HepG2 (cell line): ENCODE measurements at regions not wholly inside any gene's neighbourhood (a gene's known extent, or its start where the extent isn't known, plus 50 kb on each side); places are given as distances from the start of the nearest gene placed in this dataset.

Source experiments
- ATAC-seq: fragments of 200-7000 bp; cut with Tn5 transposase; 3 replicates; pipeline ENCODE4 v1.9.1; 2020; ENCODE audit warnings: mild to moderate bottlenecking, moderate library complexity
- BruUV-seq: library from RNA; stranded (reverse); fragments of 400-500 nt; replicated peaks from 2 replicates; lab custom pipeline; 2021; lab: Mats Ljungman, UMichigan
- CTCF ChIA-PET: fragments of 300-600 bp; formaldehyde crosslinking; extraction: SDS; loops from one replicate; lab custom pipeline; 2021; ENCODE audit warnings: low total read pairs, inconsistent platforms, low intra/inter-chr PET ratio; lab: Yijun Ruan, JAX
- POLR2A ChIA-PET: fragments of 350-600 bp; sonication (Branson Sonifier 250); formaldehyde crosslinking; loops from one replicate; lab custom pipeline; 2020; ENCODE audit warnings: antibody characterized with exemption, inconsistent platforms; lab: Yijun Ruan, JAX
- DNase-seq: peaks from one replicate; pipeline ENCODE4 v3.0.0-alpha.2; 2015; ENCODE audit warnings: low spot score
- FAIRE-seq: peaks from 3 replicates; lab custom pipeline; 2011; peaks lifted over from hg19 to GRCh38; lab: Jason Lieb, UNC
- H2AFZ ChIP-seq: one replicate; pipeline ENCODE4 v1.6.1; 2011; ENCODE audit warnings: low read length, inconsistent platforms
- H3K27ac ChIP-seq: fragments of 300-600 bp; 3 replicates; pipeline ENCODE4 v1.8.0; 2011; ENCODE audit warnings: mixed run types, mild to moderate bottlenecking, mixed read lengths, low read length, inconsistent platforms; ENCODE audit not compliant: insufficient read depth; ENCODE audit errors: extremely low read length
- H3K27me3 ChIP-seq, 2 experiments: fragments of 200-600 bp in 1 of 2; 2 replicates in 1 of 2; 3 replicates in 1 of 2; pipeline versions ENCODE4 v1.6.0 to v1.8.0; 2011; ENCODE audit warnings: low read length in 2 of 2, mild to moderate bottlenecking in 2 of 2, moderate library complexity in 2 of 2, inconsistent platforms in 1 of 2; ENCODE audit not compliant: insufficient read depth in 2 of 2, control insufficient read depth in 1 of 2
- H3K36me3 ChIP-seq, 2 experiments: fragments of 200-600 bp in 1 of 2; replicated peaks in 1 of 2; 2 replicates in 1 of 2; 3 replicates in 1 of 2; pipeline versions ENCODE4 v1.5.1 to v1.8.0; 2011; ENCODE audit warnings: low read length in 2 of 2, inconsistent platforms in 1 of 2; ENCODE audit not compliant: insufficient read depth in 2 of 2, control insufficient read depth in 1 of 2
- H3K4me1 ChIP-seq: 2 replicates; pipeline ENCODE4 v1.5.1; 2012; ENCODE audit warnings: low read length, inconsistent platforms; ENCODE audit not compliant: insufficient read depth
- H3K4me2 ChIP-seq: 2 replicates; pipeline ENCODE4 v1.6.0; 2011; ENCODE audit warnings: low read depth, low read length, inconsistent platforms
- H3K4me3 ChIP-seq, 3 experiments: fragments of 200-600 bp in 1 of 3; sonication (generic), shearing (Covaris generic) in 1 of 3; replicated peaks in 1 of 3; 2 replicates each; pipeline ENCODE4 v1.5.1; 2011 to 2016; ENCODE audit warnings: low read length in 3 of 3, inconsistent platforms in 2 of 3, low read depth in 2 of 3, mild to moderate bottlenecking in 2 of 3, control low read depth in 1 of 3, mixed read lengths in 1 of 3; ENCODE audit not compliant: insufficient read depth in 1 of 3
- H3K79me2 ChIP-seq: one replicate; pipeline ENCODE4 v1.6.1; 2011; ENCODE audit warnings: low read length, inconsistent platforms; ENCODE audit not compliant: insufficient read depth
- H3K9ac ChIP-seq: 2 replicates; pipeline ENCODE4 v1.6.0; 2011; ENCODE audit warnings: mild to moderate bottlenecking, low read depth, low read length, inconsistent platforms; ENCODE audit not compliant: insufficient read depth
- H3K9me3 ChIP-seq: 2 replicates; pipeline ENCODE4 v1.5.1; 2012; ENCODE audit warnings: mild to moderate bottlenecking, low read length
- H4K20me1 ChIP-seq: 2 replicates; pipeline ENCODE4 v1.6.0; 2011; ENCODE audit warnings: inconsistent platforms, mild to moderate bottlenecking, low read length, moderate library complexity; ENCODE audit not compliant: insufficient read depth
- BHLHE40 ChIP-seq: IDR thresholded peaks from 2 replicates; pipeline ENCODE4 v1.6.1; 2011; ENCODE audit warnings: low read length, improper control_type of control experiment
- FOSL2 ChIP-seq: sonication (generic); formaldehyde crosslinking; IDR thresholded peaks from 2 replicates; pipeline ENCODE4 v1.4.0; 2020; ENCODE audit warnings: missing genetic modification reagents
- FOXK1 ChIP-seq: sonication (generic); formaldehyde crosslinking; IDR thresholded peaks from 2 replicates; pipeline ENCODE4 v1.4.0; 2020; ENCODE audit warnings: low read depth, missing genetic modification reagents, borderline replicate concordance
- KMT2B ChIP-seq: IDR thresholded peaks from 2 replicates; pipeline ENCODE4 v1.6.1; 2016; ENCODE audit warnings: missing genetic modification reagents, missing compliant biosample characterization
- NR2C2 ChIP-seq: sonication (generic); formaldehyde crosslinking; IDR thresholded peaks from 2 replicates; pipeline ENCODE4 v1.4.0; 2020; ENCODE audit warnings: missing genetic modification reagents, mild to moderate bottlenecking, moderate library complexity, borderline replicate concordance
- PAX8 ChIP-seq: sonication (generic); formaldehyde crosslinking; IDR thresholded peaks from 2 replicates; pipeline ENCODE4 v1.8.0; 2022; ENCODE audit warnings: mild to moderate bottlenecking, missing genetic modification reagents, borderline replicate concordance
- RCOR2 ChIP-seq: IDR thresholded peaks from 2 replicates; pipeline ENCODE4 v1.6.1; 2016; ENCODE audit warnings: missing biosample characterization, missing genetic modification reagents
- ZBTB7A ChIP-seq: sonication (generic); formaldehyde crosslinking; IDR thresholded peaks from 2 replicates; pipeline ENCODE4 v1.8.0; 2022; ENCODE audit warnings: mild to moderate bottlenecking, missing genetic modification reagents
- ZNF12 ChIP-seq: sonication (generic); formaldehyde crosslinking; IDR thresholded peaks from 2 replicates; pipeline ENCODE4 v1.5.0; 2020; ENCODE audit warnings: missing genetic modification reagents
- ZNF20 ChIP-seq: sonication (generic); formaldehyde crosslinking; IDR thresholded peaks from 2 replicates; pipeline ENCODE4 v1.4.0; 2020; ENCODE audit warnings: mild to moderate bottlenecking, moderate library complexity, missing genetic modification reagents
- ZNF747 ChIP-seq: sonication (generic); formaldehyde crosslinking; IDR thresholded peaks from 2 replicates; pipeline ENCODE4 v1.8.1; 2023; ENCODE audit warnings: missing genetic modification reagents, mild to moderate bottlenecking, borderline replicate concordance
- ZSCAN21 ChIP-seq: sonication (generic); formaldehyde crosslinking; IDR thresholded peaks from 2 replicates; pipeline ENCODE4 v1.8.0; 2022; ENCODE audit warnings: mild to moderate bottlenecking, missing genetic modification reagents, moderate library complexity, borderline replicate concordance
- WGBS: methylation state at CpG from one replicate; pipeline ENCODE4 v1.1.6; 2017; ENCODE audit warnings: low lambda C conversion rate; 5-methylcytosine and 5-hydroxymethylcytosine counted together
- in situ Hi-C: cut with HindIII; loops from 2 replicates; pipeline ENCODE4 v1.10.0; 2017; ENCODE audit warnings: low pct_unique_long_range_greater_than_20kb; ENCODE audit not compliant: extremely low pct_ligation_motif_present
- intact Hi-C: fragments of 100-400 bp; cut with micrococcal nuclease; formaldehyde crosslinking; loops from one replicate; pipeline ENCODE4 v1.10.0; 2022; ENCODE audit not compliant: unreplicated experiment
- TF ChIP-seq, protein P1 (sequence below): sonication (generic); formaldehyde crosslinking; IDR thresholded peaks from 2 replicates; pipeline ENCODE4 v1.4.0; 2020; ENCODE audit warnings: mild to moderate bottlenecking, missing genetic modification reagents

DNA sequence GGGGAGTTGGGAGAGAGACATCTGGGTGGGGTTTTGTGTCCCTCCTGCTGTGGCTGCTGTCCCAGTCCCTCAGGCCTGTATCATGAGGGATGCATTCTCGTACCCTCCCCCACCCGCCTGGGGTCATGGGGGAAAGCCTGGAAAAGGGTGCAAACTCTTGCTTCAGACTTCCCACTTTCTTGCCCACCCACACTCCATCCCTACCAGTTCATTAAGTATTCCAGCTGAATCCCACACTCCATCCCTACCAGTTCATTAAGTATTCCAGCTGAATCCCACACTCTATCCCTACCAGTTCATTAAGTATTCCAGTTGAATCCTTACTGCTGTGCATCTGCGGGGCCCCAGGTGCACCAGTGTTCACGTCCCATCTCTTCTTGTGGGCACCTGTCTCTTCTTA lies 116.3 kb downstream of the ACAA2 start (continued):
- TF ChIP-seq NR2C2 (no peak), ZBTB7A (CRISPR knock-in tag) (no peak), ZNF12 (CRISPR knock-in tag) (no peak), ZNF747 (CRISPR knock-in tag) (no peak)

DNA sequence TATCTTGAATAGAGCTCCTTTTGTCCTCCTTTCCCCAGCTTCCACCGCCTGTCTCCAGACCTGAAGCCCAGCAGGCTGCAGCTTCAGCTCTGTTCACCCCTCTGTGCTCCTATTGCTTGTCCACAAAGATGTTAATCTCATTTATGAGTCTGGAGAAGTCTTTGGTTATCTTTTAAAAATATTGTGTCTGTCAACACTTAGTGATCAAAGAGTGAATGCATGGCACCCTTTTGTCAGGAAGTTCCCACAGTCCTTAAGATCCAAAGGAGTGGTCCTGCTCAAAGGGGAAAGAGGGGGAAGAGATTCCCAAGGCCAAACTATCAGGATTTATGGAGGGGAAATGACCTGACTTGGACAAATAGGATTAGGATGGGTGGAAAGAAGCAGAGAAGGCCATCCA lies 118.9 kb downstream of the ACAA2 start:
- H3K79me2 ChIP-seq: no peaks in the 10 kb centered on the region
- H2AFZ ChIP-seq: no peak overlapping the region
- FAIRE-seq: no peak
- H3K4me1 ChIP-seq: no peaks in the 10 kb centered on the region
- POLR2A ChIA-PET: no interaction called here
- H3K4me2 ChIP-seq: no peak overlapping the region
- no peaks in the 10 kb centered on the region for H3K9me3 ChIP-seq
- H3K27ac ChIP-seq: no peak overlapping the region
- H3K4me3 ChIP-seq: no peak overlapping the region
- CTCF ChIA-PET: no interaction called here
- H3K36me3 ChIP-seq: no peaks in the 10 kb centered on the region
- no peak overlapping the region for H3K9ac ChIP-seq
- intact Hi-C loops: no loop called here
- no peaks in the 10 kb centered on the region for H4K20me1 ChIP-seq
- no TSS peak for BruUV-seq
- DNase-seq: no peak
- in situ Hi-C loops: no loop called here
- ATAC-seq: no peak
- H3K27me3 ChIP-seq: peaks cover 0 to 28% of the 10 kb centered on the region in 2 experiments; a peak in 3 of 5 replicates
- 9% methylated on average over 1 of the region's 1 CpG for WGBS
- TF ChIP-seq PAX8 (CRISPR knock-in tag): no peak
- TF ChIP-seq KMT2B (CRISPR knock-in tag): no peak
- TF ChIP-seq RCOR2 (CRISPR knock-in tag): no peak
- TF ChIP-seq FOXK1: no peak
- TF ChIP-seq, protein P1, sequence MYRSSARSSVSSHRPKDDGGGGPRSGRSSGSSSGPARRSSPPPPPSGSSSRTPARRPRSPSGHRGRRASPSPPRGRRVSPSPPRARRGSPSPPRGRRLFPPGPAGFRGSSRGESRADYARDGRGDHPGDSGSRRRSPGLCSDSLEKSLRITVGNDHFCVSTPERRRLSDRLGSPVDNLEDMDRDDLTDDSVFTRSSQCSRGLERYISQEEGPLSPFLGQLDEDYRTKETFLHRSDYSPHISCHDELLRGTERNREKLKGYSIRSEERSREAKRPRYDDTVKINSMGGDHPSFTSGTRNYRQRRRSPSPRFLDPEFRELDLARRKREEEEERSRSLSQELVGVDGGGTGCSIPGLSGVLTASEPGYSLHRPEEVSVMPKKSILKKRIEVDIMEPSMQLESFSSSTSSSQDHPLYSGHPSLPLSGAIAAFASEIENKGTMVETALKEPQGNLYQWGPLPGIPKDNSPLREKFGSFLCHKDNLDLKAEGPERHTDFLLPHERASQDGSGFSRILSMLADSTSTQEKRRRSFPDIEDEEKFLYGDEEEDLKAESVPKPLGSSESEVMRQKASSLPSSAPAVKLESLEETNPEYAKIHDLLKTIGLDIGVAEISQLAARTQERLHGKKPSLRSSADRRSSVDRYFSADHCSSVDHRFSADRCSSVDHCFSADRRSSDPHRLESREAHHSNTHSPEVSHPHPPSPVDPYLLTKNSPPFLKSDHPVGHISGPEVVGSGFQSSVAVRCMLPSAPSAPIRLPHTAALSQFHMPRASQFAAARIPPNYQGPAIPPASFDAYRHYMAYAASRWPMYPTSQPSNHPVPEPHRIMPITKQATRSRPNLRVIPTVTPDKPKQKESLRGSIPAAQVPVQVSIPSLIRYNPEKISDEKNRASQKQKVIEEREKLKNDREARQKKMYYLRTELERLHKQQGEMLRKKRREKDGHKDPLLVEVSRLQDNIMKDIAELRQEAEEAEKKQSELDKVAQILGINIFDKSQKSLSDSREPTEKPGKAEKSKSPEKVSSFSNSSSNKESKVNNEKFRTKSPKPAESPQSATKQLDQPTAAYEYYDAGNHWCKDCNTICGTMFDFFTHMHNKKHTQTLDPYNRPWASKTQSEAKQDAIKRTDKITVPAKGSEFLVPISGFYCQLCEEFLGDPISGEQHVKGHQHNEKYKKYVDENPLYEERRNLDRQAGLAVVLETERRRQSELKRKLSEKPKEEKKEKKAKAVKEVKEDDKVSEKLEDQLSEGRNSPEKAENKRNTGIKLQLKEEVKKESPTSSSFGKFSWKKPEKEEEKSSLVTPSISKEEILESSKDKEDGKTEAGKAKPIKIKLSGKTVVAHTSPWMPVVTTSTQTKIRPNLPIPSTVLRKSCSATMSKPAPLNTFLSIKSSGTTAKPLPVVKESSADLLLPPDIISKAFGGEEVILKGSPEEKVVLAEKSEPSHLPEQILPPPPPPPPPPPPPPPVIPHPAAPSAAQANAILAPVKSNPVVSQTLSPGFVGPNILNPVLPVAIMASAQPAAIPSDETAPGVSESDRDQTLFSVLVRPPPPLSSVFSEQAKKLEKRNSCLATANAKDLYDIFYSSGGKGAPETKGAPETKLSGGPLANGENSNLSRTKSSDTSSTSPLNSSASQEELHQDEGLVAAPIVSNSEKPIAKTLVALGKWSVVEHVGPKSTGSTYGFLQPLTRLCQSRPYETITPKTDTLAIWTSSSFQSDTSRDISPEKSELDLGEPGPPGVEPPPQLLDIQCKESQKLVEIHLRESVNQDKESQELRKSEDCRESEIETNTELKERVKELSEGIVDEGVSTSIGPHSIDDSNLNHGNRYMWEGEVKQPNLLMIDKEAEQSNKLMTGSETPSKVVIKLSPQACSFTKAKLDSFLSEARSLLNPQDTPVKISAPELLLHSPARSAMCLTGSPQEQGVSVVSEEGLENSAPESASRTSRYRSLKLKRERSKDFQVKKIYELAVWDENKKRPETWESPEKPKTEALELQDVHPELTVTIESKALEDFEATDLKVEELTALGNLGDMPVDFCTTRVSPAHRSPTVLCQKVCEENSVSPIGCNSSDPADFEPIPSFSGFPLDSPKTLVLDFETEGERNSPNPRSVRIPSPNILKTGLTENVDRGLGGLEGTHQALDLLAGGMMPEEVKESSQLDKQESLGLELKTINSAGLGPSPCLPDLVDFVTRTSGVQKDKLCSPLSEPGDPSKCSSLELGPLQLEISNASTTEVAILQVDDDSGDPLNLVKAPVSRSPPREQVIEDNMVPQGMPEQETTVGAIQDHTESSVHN: no peak
- TF ChIP-seq FOSL2 (CRISPR knock-in tag): no peak
- no peak for TF ChIP-seq ZNF20
- TF ChIP-seq ZSCAN21 (CRISPR knock-in tag): no peak
- TF ChIP-seq BHLHE40: no peak
